Sigmoid colon (tissue), 3 donors: ENCODE measurements at regions not wholly inside any gene's neighbourhood (a gene's known extent, or its start where the extent isn't known, plus 50 kb on each side); places are given as distances from the start of the nearest gene placed in this dataset.

Experiments
- POLR2A ChIP-seq, 2 donors: fragments of 450-650 bp; IDR thresholded peaks; one replicate each; pipeline ENCODE4 v1.6.1; 2016; ENCODE audit warnings: antibody characterized with exemption in 2 of 2, mild to moderate bottlenecking in 2 of 2, moderate library complexity in 2 of 2
- TF ChIP-seq, protein P1 (sequence below), 4 experiments: fragments of 450-650 bp in 3 of 4; fragments of 200-600 bp in 1 of 4; IDR thresholded peaks; one replicate each; pipeline ENCODE4 v1.5.1; 2016 to 2019; ENCODE audit warnings: antibody characterized with exemption in 4 of 4, mild to moderate bottlenecking in 3 of 4, moderate library complexity in 2 of 4

DNA sequence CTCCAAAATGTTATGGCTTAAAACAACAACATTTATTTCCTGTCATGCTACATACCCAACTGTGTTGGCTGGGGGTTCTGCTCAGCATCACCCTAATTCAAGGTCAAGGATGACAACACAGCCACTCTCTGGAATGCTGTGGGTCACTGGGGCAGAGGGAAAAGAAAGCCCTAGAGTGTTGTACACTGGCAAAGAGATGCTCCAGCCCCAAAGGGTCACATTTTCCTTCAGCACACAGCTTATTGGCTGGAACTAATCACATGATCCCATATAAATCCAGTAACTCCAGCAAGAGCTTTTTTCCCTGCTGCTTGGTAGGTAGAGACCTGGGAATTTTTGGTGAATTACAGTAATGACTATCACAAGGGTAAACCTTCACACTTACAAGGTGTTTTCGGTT lies 1041.4 kb downstream of the NTRK3 start:
- TF ChIP-seq, protein P1, sequence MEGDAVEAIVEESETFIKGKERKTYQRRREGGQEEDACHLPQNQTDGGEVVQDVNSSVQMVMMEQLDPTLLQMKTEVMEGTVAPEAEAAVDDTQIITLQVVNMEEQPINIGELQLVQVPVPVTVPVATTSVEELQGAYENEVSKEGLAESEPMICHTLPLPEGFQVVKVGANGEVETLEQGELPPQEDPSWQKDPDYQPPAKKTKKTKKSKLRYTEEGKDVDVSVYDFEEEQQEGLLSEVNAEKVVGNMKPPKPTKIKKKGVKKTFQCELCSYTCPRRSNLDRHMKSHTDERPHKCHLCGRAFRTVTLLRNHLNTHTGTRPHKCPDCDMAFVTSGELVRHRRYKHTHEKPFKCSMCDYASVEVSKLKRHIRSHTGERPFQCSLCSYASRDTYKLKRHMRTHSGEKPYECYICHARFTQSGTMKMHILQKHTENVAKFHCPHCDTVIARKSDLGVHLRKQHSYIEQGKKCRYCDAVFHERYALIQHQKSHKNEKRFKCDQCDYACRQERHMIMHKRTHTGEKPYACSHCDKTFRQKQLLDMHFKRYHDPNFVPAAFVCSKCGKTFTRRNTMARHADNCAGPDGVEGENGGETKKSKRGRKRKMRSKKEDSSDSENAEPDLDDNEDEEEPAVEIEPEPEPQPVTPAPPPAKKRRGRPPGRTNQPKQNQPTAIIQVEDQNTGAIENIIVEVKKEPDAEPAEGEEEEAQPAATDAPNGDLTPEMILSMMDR (IDR thresholded peaks at IDR 0.05), result no peak
- TF ChIP-seq POLR2A (IDR thresholded peaks at IDR 0.05), result no peak
